ENCODE measurements at regions not wholly inside any gene's neighbourhood (a gene's known extent, or its start where the extent isn't known, plus 50 kb on each side); places are given as distances from the start of the nearest gene placed in this dataset.
A peak's percentile ranks its signal among the peaks of the same experiment; 100 is the strongest.

GRCh38 chr11:122367809-122368231 lies 251.8 kb upstream of the BLID start:
- Histone ChIP-seq H3K14ac (ENCODE audit: low read length) (no peak overlapping the region), H2BK5ac (ENCODE audit: low read depth, low read length, poor library complexity) (no peak overlapping the region), H4K8ac (ENCODE audit: low read depth, low read length) (no peak overlapping the region), H3K27ac (ENCODE audit: low read depth, low read length) (no peak overlapping the region), H2BK12ac (ENCODE audit: low read length) (no peak overlapping the region), H3K9ac (ENCODE audit: low read length) (no peak overlapping the region), H2AFZ (ENCODE audit: insufficient read depth, low read length, poor library complexity) (no peak overlapping the region), H4K91ac (ENCODE audit: low read depth, low read length) (no peak overlapping the region), H3K18ac (ENCODE audit: low read length) (no peak overlapping the region), H3K9me3 (ENCODE audit: insufficient read depth, low read depth, low read length) (no peaks in the 10 kb centered on the region), H3K79me1 (ENCODE audit: low read length) (no peaks in the 10 kb centered on the region), H3K4me3 (ENCODE audit: low read depth, low read length) (no peak overlapping the region), H3K79me2 (ENCODE audit: control insufficient read depth, insufficient read depth, low read length, poor library complexity) (no peaks in the 10 kb centered on the region), H3K23ac (ENCODE audit: low read length) (no peak overlapping the region), H4K12ac (ENCODE audit: low read depth, low read length) (no peak overlapping the region), H3K36me3 (ENCODE audit: control insufficient read depth in 1 of 2, insufficient read depth in 2 of 2, low read length in 2 of 2) (no peaks in the 10 kb centered on the region), H2AK5ac (ENCODE audit: low read length) (no peak overlapping the region), H2BK120ac (ENCODE audit: insufficient read depth, low read length, poor library complexity) (no peak overlapping the region), H3K4me2 (ENCODE audit: low read length) (no peak overlapping the region), H3K4ac (ENCODE audit: low read depth, low read length) (no peak overlapping the region), H3K27me3 (ENCODE audit: insufficient read depth, low read length) (no peaks in the 10 kb centered on the region), H3K4me1 (ENCODE audit: control insufficient read depth in 1 of 2, insufficient read depth in 2 of 2, low read length in 2 of 2) (no peaks in the 10 kb centered on the region)
- WGBS (ENCODE audit: extremely low coverage, insufficient coverage, insufficient read length): no CpG with 5 or more reads among the region's 6 CpGs
- DNase-seq: peak in 1 of 2 donors; percentile 2

- Histone ChIP-seq H3K14ac (ENCODE audit: low read length) (no peak overlapping the region), H2BK120ac (ENCODE audit: insufficient read depth, low read length, poor library complexity) (no peak overlapping the region), H3K9ac (ENCODE audit: low read length) (no peak overlapping the region), H3K79me2 (ENCODE audit: control insufficient read depth, insufficient read depth, low read length, poor library complexity) (no peaks in the 10 kb centered on the region), H4K12ac (ENCODE audit: low read depth, low read length) (no peak overlapping the region), H2BK5ac (ENCODE audit: low read depth, low read length, poor library complexity) (no peak overlapping the region), H4K8ac (ENCODE audit: low read depth, low read length) (no peak overlapping the region), H3K23ac (ENCODE audit: low read length) (no peak overlapping the region), H2BK12ac (ENCODE audit: low read length) (no peak overlapping the region), H3K9me3 (ENCODE audit: insufficient read depth, low read depth, low read length) (no peaks in the 10 kb centered on the region), H3K27ac (ENCODE audit: low read depth, low read length) (no peak overlapping the region), H3K79me1 (ENCODE audit: low read length) (no peaks in the 10 kb centered on the region), H2AK5ac (ENCODE audit: low read length) (no peak overlapping the region), H3K27me3 (ENCODE audit: insufficient read depth, low read length) (no peaks in the 10 kb centered on the region), H2AFZ (ENCODE audit: insufficient read depth, low read length, poor library complexity) (no peak overlapping the region), H3K4me1 (ENCODE audit: control insufficient read depth in 1 of 2, insufficient read depth in 2 of 2, low read length in 2 of 2) (no peaks in the 10 kb centered on the region), H3K4ac (ENCODE audit: low read depth, low read length) (no peak overlapping the region), H3K4me2 (ENCODE audit: low read length) (no peak overlapping the region), H3K18ac (ENCODE audit: low read length) (no peak overlapping the region), H3K36me3 (ENCODE audit: control insufficient read depth in 1 of 2, insufficient read depth in 2 of 2, low read length in 2 of 2) (no peaks in the 10 kb centered on the region), H3K4me3 (ENCODE audit: low read depth, low read length) (no peak overlapping the region), H4K91ac (ENCODE audit: low read depth, low read length) (no peak overlapping the region)
- DNase-seq: no peak
- no CpG with 5 or more reads among the region's 11 CpGs for WGBS (ENCODE audit: extremely low coverage, insufficient coverage, insufficient read length)
These were observed 249.8 kb upstream of the BLID start for GRCh38 chr11:122365610-122366360.

GRCh38 chr11:122363296-122363695 lies 247.3 kb upstream of the BLID start:
- H3K4me3 ChIP-seq (ENCODE audit: low read depth, low read length): no peak overlapping the region
- no peak overlapping the region for H2BK5ac ChIP-seq (ENCODE audit: low read depth, low read length, poor library complexity)
- no peaks in the 10 kb centered on the region for H3K27me3 ChIP-seq (ENCODE audit: insufficient read depth, low read length)
- H3K4ac ChIP-seq (ENCODE audit: low read depth, low read length): no peak overlapping the region
- H3K4me2 ChIP-seq (ENCODE audit: low read length): no peak overlapping the region
- no peak overlapping the region for H3K27ac ChIP-seq (ENCODE audit: low read depth, low read length)
- H4K91ac ChIP-seq (ENCODE audit: low read depth, low read length): no peak overlapping the region
- peak in 1 of 2 donors; percentile 45 for DNase-seq
- H3K36me3 ChIP-seq (ENCODE audit: control insufficient read depth in 1 of 2, insufficient read depth in 2 of 2, low read length in 2 of 2): no peaks in the 10 kb centered on the region
- H3K9ac ChIP-seq (ENCODE audit: low read length): no peak overlapping the region
- H3K9me3 ChIP-seq (ENCODE audit: insufficient read depth, low read depth, low read length): no peaks in the 10 kb centered on the region
- H3K23ac ChIP-seq (ENCODE audit: low read length): no peak overlapping the region
- no peaks in the 10 kb centered on the region for H3K79me2 ChIP-seq (ENCODE audit: control insufficient read depth, insufficient read depth, low read length, poor library complexity)
- no peak overlapping the region for H3K18ac ChIP-seq (ENCODE audit: low read length)
- H3K79me1 ChIP-seq (ENCODE audit: low read length): no peaks in the 10 kb centered on the region
- no peak overlapping the region for H2BK120ac ChIP-seq (ENCODE audit: insufficient read depth, low read length, poor library complexity)
- no peak overlapping the region for H2AFZ ChIP-seq (ENCODE audit: insufficient read depth, low read length, poor library complexity)
- no peak overlapping the region for H4K8ac ChIP-seq (ENCODE audit: low read depth, low read length)
- H4K12ac ChIP-seq (ENCODE audit: low read depth, low read length): no peak overlapping the region
- WGBS (ENCODE audit: extremely low coverage, insufficient coverage, insufficient read length): no CpG with 5 or more reads among the region's 5 CpGs
- no peak overlapping the region for H2AK5ac ChIP-seq (ENCODE audit: low read length)
- no peak overlapping the region for H3K14ac ChIP-seq (ENCODE audit: low read length)
- no peak overlapping the region for H2BK12ac ChIP-seq (ENCODE audit: low read length)
- H3K4me1 ChIP-seq (ENCODE audit: control insufficient read depth in 1 of 2, insufficient read depth in 2 of 2, low read length in 2 of 2): no peaks in the 10 kb centered on the region

- H2BK120ac ChIP-seq (ENCODE audit: insufficient read depth, low read length, poor library complexity): no peak overlapping the region
- no peak overlapping the region for H2BK5ac ChIP-seq (ENCODE audit: low read depth, low read length, poor library complexity)
- H3K23ac ChIP-seq (ENCODE audit: low read length): no peak overlapping the region
- H3K4me2 ChIP-seq (ENCODE audit: low read length): no peak overlapping the region
- H3K79me2 ChIP-seq (ENCODE audit: control insufficient read depth, insufficient read depth, low read length, poor library complexity): no peaks in the 10 kb centered on the region
- WGBS (ENCODE audit: extremely low coverage, insufficient coverage, insufficient read length): no CpG with 5 or more reads among the region's 2 CpGs
- no peaks in the 10 kb centered on the region for H3K27me3 ChIP-seq (ENCODE audit: insufficient read depth, low read length)
- no peak overlapping the region for H4K91ac ChIP-seq (ENCODE audit: low read depth, low read length)
- no peaks in the 10 kb centered on the region for H3K79me1 ChIP-seq (ENCODE audit: low read length)
- H4K8ac ChIP-seq (ENCODE audit: low read depth, low read length): no peak overlapping the region
- no peaks in the 10 kb centered on the region for H3K36me3 ChIP-seq (ENCODE audit: control insufficient read depth in 1 of 2, insufficient read depth in 2 of 2, low read length in 2 of 2)
- H3K9me3 ChIP-seq (ENCODE audit: insufficient read depth, low read depth, low read length): no peaks in the 10 kb centered on the region
- no peak overlapping the region for H3K27ac ChIP-seq (ENCODE audit: low read depth, low read length)
- no peak overlapping the region for H2AFZ ChIP-seq (ENCODE audit: insufficient read depth, low read length, poor library complexity)
- no peak overlapping the region for H3K14ac ChIP-seq (ENCODE audit: low read length)
- H3K4ac ChIP-seq (ENCODE audit: low read depth, low read length): no peak overlapping the region
- no peak overlapping the region for H4K12ac ChIP-seq (ENCODE audit: low read depth, low read length)
- no peak overlapping the region for H3K9ac ChIP-seq (ENCODE audit: low read length)
- no peak overlapping the region for H3K18ac ChIP-seq (ENCODE audit: low read length)
- H3K4me1 ChIP-seq (ENCODE audit: control insufficient read depth in 1 of 2, insufficient read depth in 2 of 2, low read length in 2 of 2): no peaks in the 10 kb centered on the region
- H2BK12ac ChIP-seq (ENCODE audit: low read length): no peak overlapping the region
- DNase-seq: peak; percentile 64 to 84
- H3K4me3 ChIP-seq (ENCODE audit: low read depth, low read length): no peak overlapping the region
- no peak overlapping the region for H2AK5ac ChIP-seq (ENCODE audit: low read length)
These were observed 246.4 kb upstream of the BLID start for GRCh38 chr11:122362381-122362780.
